SU-DHL-6 (cell line): ENCODE measurements at regions not wholly inside any gene's neighbourhood (a gene's known extent, or its start where the extent isn't known, plus 50 kb on each side); places are given as distances from the start of the nearest gene placed in this dataset.

Experiments
- H2AFZ ChIP-seq: fragments of 200-600 bp; sonication (generic); 2 replicates; pipeline ENCODE4 v1.6.1; 2014; ENCODE audit warnings: low read depth, mild to moderate bottlenecking, moderate library complexity, mixed read lengths, antibody characterized with exemption, low read length; ENCODE audit not compliant: severe bottlenecking
- H3F3A ChIP-seq: fragments of 200-600 bp; shearing (Covaris generic); 2 replicates; pipeline ENCODE4 v1.6.0; 2016; ENCODE audit warnings: antibody characterized with exemption, mild to moderate bottlenecking; ENCODE audit not compliant: insufficient read depth
- H3K27ac ChIP-seq: fragments of 200-600 bp; sonication (generic); 2 replicates; pipeline ENCODE4 v1.5.1; 2016; ENCODE audit warnings: low read depth, mild to moderate bottlenecking, low read length, moderate library complexity, mixed read lengths
- H3K27me3 ChIP-seq: fragments of 200-600 bp; sonication (generic), shearing (Covaris generic); 2 replicates; pipeline ENCODE4 v1.6.0; 2014; ENCODE audit warnings: mild to moderate bottlenecking, low read length
- H3K36me3 ChIP-seq: fragments of 200-600 bp; sonication (generic); 2 replicates; pipeline ENCODE4 v1.6.1; 2014; ENCODE audit warnings: mild to moderate bottlenecking, low read length, mixed read lengths
- H3K4me2 ChIP-seq: fragments of 300-600, 200-600 bp; shearing (Covaris generic), sonication (generic); 2 replicates; pipeline ENCODE4 v1.6.0; 2014; ENCODE audit warnings: low read length, low read depth, mild to moderate bottlenecking; ENCODE audit not compliant: poor library complexity, severe bottlenecking
- H3K4me3 ChIP-seq: fragments of 200-600 bp; sonication (generic); 2 replicates; pipeline ENCODE4 v1.5.1; 2014; ENCODE audit warnings: antibody characterized with exemption, low read length, mild to moderate bottlenecking, mixed read lengths; ENCODE audit not compliant: insufficient read depth, poor library complexity, severe bottlenecking
- H3K79me2 ChIP-seq: fragments of 200-600 bp; sonication (generic); 2 replicates; pipeline ENCODE4 v1.6.1; 2014; ENCODE audit warnings: mild to moderate bottlenecking, low read length, moderate library complexity; ENCODE audit not compliant: insufficient read depth
- H3K9ac ChIP-seq: fragments of 200-600 bp; sonication (generic); 2 replicates; pipeline ENCODE4 v1.7.0; 2014; ENCODE audit warnings: mild to moderate bottlenecking, low read length
- H3K9me2 ChIP-seq: fragments of 200-600 bp; sonication (generic); replicated peaks from 2 replicates; pipeline ENCODE4 v1.6.1; 2014; ENCODE audit warnings: low read length; ENCODE audit not compliant: insufficient read depth
- H3K9me3 ChIP-seq: fragments of 200-600 bp; sonication (generic); 2 replicates; pipeline ENCODE4 v1.6.1; 2014; ENCODE audit warnings: low read length, mixed read lengths; ENCODE audit not compliant: insufficient read depth
- H4K20me1 ChIP-seq: fragments of 200-600 bp; sonication (generic); 2 replicates; pipeline ENCODE4 v1.6.1; 2014; ENCODE audit warnings: low read depth, mild to moderate bottlenecking, antibody characterized with exemption, low read length, moderate library complexity, mixed read lengths
- EZH2phosphoT487 ChIP-seq: fragments of 200-600 bp; sonication (generic), shearing (Covaris generic); conservative IDR thresholded peaks from 2 replicates; pipeline ENCODE4 v1.6.1; 2018; ENCODE audit warnings: mild to moderate bottlenecking, antibody characterized with exemption, low read length, moderate library complexity, mixed read lengths
- TF ChIP-seq, protein P1 (sequence below): fragments of 200-600 bp; sonication (generic); IDR thresholded peaks from one replicate; pipeline ENCODE4 v1.5.1; 2017; ENCODE audit warnings: antibody characterized with exemption, mild to moderate bottlenecking, low read length, moderate library complexity; ENCODE audit not compliant: insufficient read depth, poor library complexity, severe bottlenecking

DNA sequence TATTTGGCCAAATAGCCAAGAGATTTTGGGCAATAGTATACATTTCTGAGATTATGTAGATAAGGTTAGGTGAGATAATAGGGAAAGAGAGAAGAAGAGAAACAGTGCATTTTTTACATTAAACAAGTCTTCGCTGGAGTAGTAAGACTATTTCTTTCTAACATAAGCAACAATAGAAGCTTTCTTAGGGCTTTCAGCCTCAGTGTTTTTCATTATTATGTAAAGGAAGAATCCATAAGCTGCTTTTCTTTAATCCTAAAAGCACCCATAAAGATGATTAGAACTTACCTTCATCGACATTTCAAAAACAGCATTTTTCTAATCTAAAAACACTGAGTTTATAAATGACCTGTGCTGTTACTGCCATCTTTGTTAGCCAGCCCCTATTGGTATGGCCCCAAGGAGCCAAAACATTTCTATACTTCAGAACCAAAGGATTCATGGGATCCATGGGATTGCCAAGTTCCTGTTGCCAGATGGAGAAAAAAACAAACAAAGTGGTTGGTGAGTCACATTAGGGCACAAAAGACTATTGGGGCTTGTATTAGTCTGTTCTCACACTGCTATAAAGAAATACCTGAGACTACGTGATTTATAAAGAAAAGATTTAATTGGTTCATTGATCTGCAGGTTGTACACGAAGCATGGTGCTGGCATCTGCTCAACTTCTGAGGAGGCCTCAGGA lies 88.2 kb downstream of the SCG2 start:
- Histone ChIP-seq H3K36me3 (no peaks in the 10 kb centered on the region), H3K4me2 (no peak overlapping the region), H3F3A (no peaks in the 10 kb centered on the region), H3K9me3 (no peaks in the 10 kb centered on the region), H3K27ac (no peak overlapping the region), H3K27me3 (no peaks in the 10 kb centered on the region), H3K4me3 (no peak overlapping the region), H2AFZ (no peak overlapping the region), H3K9me2 (no peaks in the 10 kb centered on the region), H3K9ac (no peak overlapping the region), H4K20me1 (no peaks in the 10 kb centered on the region), H3K79me2 (no peaks in the 10 kb centered on the region)
- TF ChIP-seq, protein P1, sequence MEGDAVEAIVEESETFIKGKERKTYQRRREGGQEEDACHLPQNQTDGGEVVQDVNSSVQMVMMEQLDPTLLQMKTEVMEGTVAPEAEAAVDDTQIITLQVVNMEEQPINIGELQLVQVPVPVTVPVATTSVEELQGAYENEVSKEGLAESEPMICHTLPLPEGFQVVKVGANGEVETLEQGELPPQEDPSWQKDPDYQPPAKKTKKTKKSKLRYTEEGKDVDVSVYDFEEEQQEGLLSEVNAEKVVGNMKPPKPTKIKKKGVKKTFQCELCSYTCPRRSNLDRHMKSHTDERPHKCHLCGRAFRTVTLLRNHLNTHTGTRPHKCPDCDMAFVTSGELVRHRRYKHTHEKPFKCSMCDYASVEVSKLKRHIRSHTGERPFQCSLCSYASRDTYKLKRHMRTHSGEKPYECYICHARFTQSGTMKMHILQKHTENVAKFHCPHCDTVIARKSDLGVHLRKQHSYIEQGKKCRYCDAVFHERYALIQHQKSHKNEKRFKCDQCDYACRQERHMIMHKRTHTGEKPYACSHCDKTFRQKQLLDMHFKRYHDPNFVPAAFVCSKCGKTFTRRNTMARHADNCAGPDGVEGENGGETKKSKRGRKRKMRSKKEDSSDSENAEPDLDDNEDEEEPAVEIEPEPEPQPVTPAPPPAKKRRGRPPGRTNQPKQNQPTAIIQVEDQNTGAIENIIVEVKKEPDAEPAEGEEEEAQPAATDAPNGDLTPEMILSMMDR, result no peak
- TF ChIP-seq EZH2phosphoT487, result no peak

DNA sequence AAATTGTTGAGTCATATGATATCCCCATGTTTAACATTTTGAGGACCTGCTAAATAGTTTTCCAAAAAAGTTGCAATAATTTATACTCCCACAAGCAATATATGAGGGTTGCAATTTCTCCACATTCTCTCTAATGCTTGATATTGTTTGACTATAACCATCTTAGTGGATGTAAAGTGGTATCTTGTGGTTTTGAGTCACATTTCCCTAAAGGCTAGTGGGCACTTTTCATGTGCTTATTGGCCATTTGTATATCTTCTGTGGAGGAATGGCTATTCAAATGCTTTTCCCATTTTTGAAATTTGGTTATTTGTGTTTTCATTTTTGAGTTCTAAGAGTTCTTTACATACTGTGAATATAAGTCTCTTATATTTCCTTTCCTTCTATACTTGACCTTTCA lies 82.7 kb downstream of the SCG2 start:
- Histone ChIP-seq H3K4me2 (no peak overlapping the region), H3K36me3 (no peaks in the 10 kb centered on the region), H3K9me3 (no peaks in the 10 kb centered on the region), H3K27me3 (no peaks in the 10 kb centered on the region), H3K79me2 (no peaks in the 10 kb centered on the region), H3F3A (no peaks in the 10 kb centered on the region), H3K9ac (no peak overlapping the region), H4K20me1 (no peaks in the 10 kb centered on the region), H3K27ac (no peak overlapping the region), H2AFZ (no peak overlapping the region), H3K9me2 (no peaks in the 10 kb centered on the region), H3K4me3 (no peak overlapping the region)
- TF ChIP-seq EZH2phosphoT487, result no peak
- TF ChIP-seq, protein P1, result no peak

DNA sequence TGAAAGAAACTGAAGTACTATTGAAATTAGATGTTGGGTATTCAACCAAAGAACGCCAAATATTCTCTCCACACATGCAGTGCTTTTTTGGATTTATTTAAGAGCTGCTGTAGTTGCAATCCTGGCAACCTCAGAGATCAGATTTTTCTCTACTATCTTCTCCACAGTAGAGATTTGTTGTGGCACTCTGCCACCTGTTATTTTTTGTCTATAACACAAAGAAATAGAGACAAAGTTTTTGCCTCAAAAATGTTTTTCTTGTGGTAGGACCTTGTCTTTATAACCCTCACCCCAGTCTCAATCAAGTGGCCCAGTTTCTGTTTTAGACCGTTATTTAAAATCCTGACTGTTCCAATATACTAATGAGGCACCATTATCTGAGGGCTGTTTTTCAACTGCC lies 79.4 kb downstream of the SCG2 start:
- Histone ChIP-seq H2AFZ (no peak overlapping the region), H3K79me2 (no peaks in the 10 kb centered on the region), H3F3A (no peaks in the 10 kb centered on the region), H3K27ac (no peak overlapping the region), H4K20me1 (no peaks in the 10 kb centered on the region), H3K27me3 (no peaks in the 10 kb centered on the region), H3K9ac (no peak overlapping the region), H3K36me3 (no peaks in the 10 kb centered on the region), H3K4me2 (no peak overlapping the region), H3K9me3 (no peaks in the 10 kb centered on the region), H3K9me2 (no peaks in the 10 kb centered on the region), H3K4me3 (no peak overlapping the region)
- TF ChIP-seq, protein P1, result no peak
- TF ChIP-seq EZH2phosphoT487, result no peak
